ENCODE measurements at regions not wholly inside any gene's neighbourhood (a gene's known extent, or its start where the extent isn't known, plus 50 kb on each side); places are given as distances from the start of the nearest gene placed in this dataset.

DNA sequence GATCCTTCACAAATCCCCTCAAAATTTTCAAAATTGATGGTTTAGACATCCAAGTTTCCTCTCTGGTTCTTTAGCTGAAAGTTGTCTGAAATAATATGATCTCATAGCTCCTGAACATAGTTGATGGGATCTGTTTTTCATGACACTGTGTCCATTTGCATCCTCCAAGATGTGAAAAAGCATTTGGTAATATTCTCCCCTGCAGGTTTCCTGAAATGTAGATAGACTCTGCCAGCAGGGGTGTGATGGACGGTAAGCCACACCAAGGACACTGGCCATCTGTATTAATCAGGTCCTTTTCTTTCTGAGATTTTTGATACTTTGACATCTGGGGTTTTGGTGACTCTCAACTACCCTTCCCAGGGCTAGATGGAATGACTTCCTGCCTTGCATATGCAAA lies 79.6 kb upstream of the GRB10 start:
- no TSS peak for BruUV-seq (replicated peaks)

DNA sequence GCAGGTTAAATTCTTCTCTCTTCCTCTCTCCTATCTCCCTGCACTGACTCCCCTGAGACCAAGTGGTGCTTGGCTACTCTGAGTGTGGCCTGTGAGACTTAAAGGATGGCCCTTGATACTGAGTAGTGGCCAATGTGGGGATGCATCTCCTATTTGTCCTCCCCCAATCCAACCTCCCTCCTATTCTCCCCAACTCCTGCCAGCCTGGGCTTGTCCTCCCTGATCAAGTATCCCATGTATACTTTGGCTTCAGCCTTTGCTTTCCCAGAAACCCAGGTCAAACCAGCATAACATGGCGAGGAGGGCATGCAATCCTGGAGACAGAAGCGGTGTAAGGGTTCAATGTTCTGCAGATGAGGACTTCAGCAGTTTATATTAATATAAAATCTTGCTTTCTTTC lies 77.9 kb upstream of the GRB10 start:
- no peaks in the 10 kb centered on the region for H3K27me3 ChIP-seq (ENCODE audit: low read length)
- BruUV-seq (replicated peaks), result no TSS peak
- intact Hi-C loops (cut with micrococcal nuclease), result no loop called here
- no peaks in the 10 kb centered on the region for H3K36me3 ChIP-seq (ENCODE audit: low read depth, low read length)
- H4K20me1 ChIP-seq (ENCODE audit: low read length), result no peaks in the 10 kb centered on the region
- 0 out of 2 replicates have a peak, but pooled peaks cover 2% of the 10 kb centered on the region for H3K4me1 ChIP-seq (ENCODE audit: insufficient read depth, low read length)
- no peak overlapping the region for H3K27ac ChIP-seq (ENCODE audit: low read length)
- POLR2A ChIA-PET (ENCODE audit: unreplicated experiment), result no interaction called here
- no peak for TF ChIP-seq EZH2phosphoT487 (IDR thresholded peaks at IDR 0.05; ENCODE audit: borderline replicate concordance, low read length)
- TF ChIP-seq, protein P1, sequence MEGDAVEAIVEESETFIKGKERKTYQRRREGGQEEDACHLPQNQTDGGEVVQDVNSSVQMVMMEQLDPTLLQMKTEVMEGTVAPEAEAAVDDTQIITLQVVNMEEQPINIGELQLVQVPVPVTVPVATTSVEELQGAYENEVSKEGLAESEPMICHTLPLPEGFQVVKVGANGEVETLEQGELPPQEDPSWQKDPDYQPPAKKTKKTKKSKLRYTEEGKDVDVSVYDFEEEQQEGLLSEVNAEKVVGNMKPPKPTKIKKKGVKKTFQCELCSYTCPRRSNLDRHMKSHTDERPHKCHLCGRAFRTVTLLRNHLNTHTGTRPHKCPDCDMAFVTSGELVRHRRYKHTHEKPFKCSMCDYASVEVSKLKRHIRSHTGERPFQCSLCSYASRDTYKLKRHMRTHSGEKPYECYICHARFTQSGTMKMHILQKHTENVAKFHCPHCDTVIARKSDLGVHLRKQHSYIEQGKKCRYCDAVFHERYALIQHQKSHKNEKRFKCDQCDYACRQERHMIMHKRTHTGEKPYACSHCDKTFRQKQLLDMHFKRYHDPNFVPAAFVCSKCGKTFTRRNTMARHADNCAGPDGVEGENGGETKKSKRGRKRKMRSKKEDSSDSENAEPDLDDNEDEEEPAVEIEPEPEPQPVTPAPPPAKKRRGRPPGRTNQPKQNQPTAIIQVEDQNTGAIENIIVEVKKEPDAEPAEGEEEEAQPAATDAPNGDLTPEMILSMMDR (conservative IDR thresholded peaks at IDR 0.05; ENCODE audit: low read depth, low read length), result no peak
- TF ChIP-seq EZH2 (IDR thresholded peaks at IDR 0.05; ENCODE audit: low read length, unreplicated experiment), result no peak
- ATAC-seq, result no peak
- H3K4me3 ChIP-seq (ENCODE audit: low read length), result no peak overlapping the region
- H3K79me2 ChIP-seq (ENCODE audit: low read length), result no peaks in the 10 kb centered on the region
- no peak overlapping the region for H3K9ac ChIP-seq (ENCODE audit: low read length)
- H3F3A ChIP-seq (ENCODE audit: low read length, unreplicated experiment), result no peaks in the 10 kb centered on the region
- CTCF ChIA-PET, result no interaction called here
- no peaks in the 10 kb centered on the region for H3K9me3 ChIP-seq (ENCODE audit: low read length)
- DNase-seq, result no peak
- no peak overlapping the region for H2AFZ ChIP-seq (ENCODE audit: low read length)
- H3K4me2 ChIP-seq (ENCODE audit: low read length), result no peak overlapping the region
- H3K9me2 ChIP-seq (replicated peaks; ENCODE audit: low read length), result no peaks in the 10 kb centered on the region

More for the DNA sequence above, 79.6 kb upstream of the GRB10 start:
- H2AFZ ChIP-seq (ENCODE audit: low read length), result no peak overlapping the region
- no peak overlapping the region for H3K9ac ChIP-seq (ENCODE audit: low read length)
- no peaks in the 10 kb centered on the region for H3F3A ChIP-seq (ENCODE audit: low read length, unreplicated experiment)
- no peaks in the 10 kb centered on the region for H3K36me3 ChIP-seq (ENCODE audit: low read depth, low read length)
- CTCF ChIA-PET, result no interaction called here
- H3K27ac ChIP-seq (ENCODE audit: low read length), result no peak overlapping the region
- H3K9me3 ChIP-seq (ENCODE audit: low read length), result no peaks in the 10 kb centered on the region
- H4K20me1 ChIP-seq (ENCODE audit: low read length), result no peaks in the 10 kb centered on the region
- no peak for ATAC-seq
- no peak for DNase-seq
- 0 out of 2 replicates have a peak, but pooled peaks cover 4% of the 10 kb centered on the region for H3K4me1 ChIP-seq (ENCODE audit: insufficient read depth, low read length)
- no peaks in the 10 kb centered on the region for H3K27me3 ChIP-seq (ENCODE audit: low read length)
- no peak overlapping the region for H3K4me3 ChIP-seq (ENCODE audit: low read length)
- POLR2A ChIA-PET (ENCODE audit: unreplicated experiment), result no interaction called here
- H3K9me2 ChIP-seq (replicated peaks; ENCODE audit: low read length), result no peaks in the 10 kb centered on the region
- TF ChIP-seq EZH2 (IDR thresholded peaks at IDR 0.05; ENCODE audit: low read length, unreplicated experiment), result no peak
- TF ChIP-seq, protein P1 (conservative IDR thresholded peaks at IDR 0.05; ENCODE audit: low read depth, low read length), result no peak
- no peak for TF ChIP-seq EZH2phosphoT487 (IDR thresholded peaks at IDR 0.05; ENCODE audit: borderline replicate concordance, low read length)
- H3K4me2 ChIP-seq (ENCODE audit: low read length), result no peak overlapping the region
- H3K79me2 ChIP-seq (ENCODE audit: low read length), result no peaks in the 10 kb centered on the region
- intact Hi-C loops (cut with micrococcal nuclease), result no loop called here

DNA sequence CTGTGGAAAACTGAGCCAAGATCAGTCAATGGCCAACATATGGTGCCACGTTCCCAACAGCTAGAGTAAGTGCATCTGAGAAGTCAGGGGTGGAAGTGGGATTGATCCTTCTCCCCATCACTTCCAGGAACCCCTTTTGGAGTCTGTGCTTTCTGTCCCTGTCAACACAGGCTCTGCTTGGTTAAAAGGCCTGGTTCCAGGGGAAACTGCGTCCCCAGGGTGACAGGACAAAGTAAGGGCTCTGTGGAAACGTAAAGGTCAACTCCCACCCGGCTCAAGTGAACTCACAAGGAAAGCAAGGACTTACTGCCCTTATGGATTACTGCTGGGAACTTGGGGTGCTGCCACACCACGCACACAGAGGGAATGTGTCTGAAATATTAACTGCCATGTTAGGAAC lies 77.5 kb upstream of the GRB10 start:
- CTCF ChIA-PET, result no interaction called here
- Histone ChIP-seq H3F3A (ENCODE audit: low read length, unreplicated experiment) (no peaks in the 10 kb centered on the region), H3K36me3 (ENCODE audit: low read depth, low read length) (no peaks in the 10 kb centered on the region), H2AFZ (ENCODE audit: low read length) (no peak overlapping the region), H3K27me3 (ENCODE audit: low read length) (no peaks in the 10 kb centered on the region), H3K4me1 (ENCODE audit: insufficient read depth, low read length) (peaks cover 1% of the 10 kb centered on the region; the same call in 1 of the 2 replicates), H3K79me2 (ENCODE audit: low read length) (no peaks in the 10 kb centered on the region), H3K27ac (ENCODE audit: low read length) (no peak overlapping the region), H3K9me2 (replicated peaks; ENCODE audit: low read length) (no peaks in the 10 kb centered on the region), H3K9ac (ENCODE audit: low read length) (no peak overlapping the region), H3K4me2 (ENCODE audit: low read length) (no peak overlapping the region), H3K9me3 (ENCODE audit: low read length) (no peaks in the 10 kb centered on the region), H3K4me3 (ENCODE audit: low read length) (no peak overlapping the region), H4K20me1 (ENCODE audit: low read length) (no peaks in the 10 kb centered on the region)
- POLR2A ChIA-PET (ENCODE audit: unreplicated experiment), result no interaction called here
- BruUV-seq (replicated peaks), result no TSS peak
- DNase-seq (no peak), ATAC-seq (no peak)
- intact Hi-C loops (cut with micrococcal nuclease), result no loop called here
- TF ChIP-seq EZH2 (IDR thresholded peaks at IDR 0.05; ENCODE audit: low read length, unreplicated experiment) (no peak), EZH2phosphoT487 (IDR thresholded peaks at IDR 0.05; ENCODE audit: borderline replicate concordance, low read length) (no peak)
- TF ChIP-seq, protein P1 (conservative IDR thresholded peaks at IDR 0.05; ENCODE audit: low read depth, low read length), result no peak

All from PC-3 (cell line).